Tibial nerve (tissue), 4 donors: ENCODE measurements at regions not wholly inside any gene's neighbourhood (a gene's known extent, or its start where the extent isn't known, plus 50 kb on each side); places are given as distances from the start of the nearest gene placed in this dataset.

Source experiments
- DNase-seq, 2 donors: peaks; one replicate each; pipeline ENCODE4 v3.0.0-alpha.2; 2019; ENCODE audit warnings: low spot score in 2 of 2
- H3K27ac ChIP-seq, 4 donors: fragments of 200-600 bp; sonication (generic) in 3 of 4; one replicate each; pipeline ENCODE4 v1.5.1; 2017 to 2019; ENCODE audit warnings: mild to moderate bottlenecking in 1 of 4
- H3K27me3 ChIP-seq, 2 donors: fragments of 200-600 bp; sonication (generic) in 1 of 2; one replicate each; pipeline versions ENCODE4 v1.5.1 to v1.6.0; 2017 to 2019
- H3K36me3 ChIP-seq, 3 donors: fragments of 200-600 bp; sonication (generic); one replicate each; pipeline ENCODE4 v1.5.1; 2018 to 2019
- H3K4me1 ChIP-seq, 4 donors: fragments of 200-600 bp; sonication (generic) in 3 of 4; one replicate each; pipeline ENCODE4 v1.5.1; 2017 to 2019
- H3K4me3 ChIP-seq, 4 donors: fragments of 200-600 bp; sonication (generic) in 3 of 4; one replicate each; pipeline ENCODE4 v1.5.1; 2017 to 2019; ENCODE audit warnings: mild to moderate bottlenecking in 1 of 4, moderate library complexity in 1 of 4
- H3K9me3 ChIP-seq, 4 donors: fragments of 200-600 bp; sonication (generic) in 3 of 4; one replicate each; pipeline ENCODE4 v1.5.1; 2017 to 2019
- CTCF ChIP-seq, 5 experiments: fragments of 200-600 bp in 3 of 5; fragments of 450-650 bp in 2 of 5; sonication (generic) in 3 of 5; IDR thresholded peaks; one replicate each; pipeline ENCODE4 v1.5.1; 2016 to 2019; ENCODE audit warnings: antibody characterized with exemption in 5 of 5, mild to moderate bottlenecking in 3 of 5, moderate library complexity in 2 of 5
- EP300 ChIP-seq, 2 donors: sonication (generic); formaldehyde crosslinking; IDR thresholded peaks; one replicate each; pipeline ENCODE4 v1.6.1; 2017; ENCODE audit warnings: antibody characterized with exemption in 2 of 2, mild to moderate bottlenecking in 1 of 2
- POLR2A ChIP-seq, 2 donors: fragments of 450-650 bp; IDR thresholded peaks; one replicate each; pipeline ENCODE4 v1.6.1; 2017; ENCODE audit warnings: antibody characterized with exemption in 2 of 2, mild to moderate bottlenecking in 2 of 2, moderate library complexity in 2 of 2
- WGBS, 2 donors: methylation state at CpG; one replicate each; pipeline ENCODE4 v1.1.5; 2018; 5-methylcytosine and 5-hydroxymethylcytosine counted together

- Histone ChIP-seq H3K27me3 (no peaks in the 10 kb centered on the region), H3K9me3 (no peaks in the 10 kb centered on the region), H3K36me3 (no peaks in the 10 kb centered on the region), H3K4me1 (no peaks in the 10 kb centered on the region), H3K4me3 (no peak overlapping the region), H3K27ac (no peak overlapping the region)
- TF ChIP-seq EP300 (IDR thresholded peaks at IDR 0.05): no peak
- TF ChIP-seq CTCF (IDR thresholded peaks at IDR 0.05): no peak
- TF ChIP-seq POLR2A (IDR thresholded peaks at IDR 0.05): no peak
- no peak for DNase-seq
- 73 to 81% methylated on average over 1 of the region's 1 CpG for WGBS, 2 donors
Observed at GRCh38 chr3:82276992-82277391, 515.5 kb upstream of the GBE1 start.

GRCh38 chr3:82274897-82275296, 513.5 kb upstream of the GBE1 start:
- H3K9me3 ChIP-seq: peaks cover 0 to 10% (median 0%) of the 10 kb centered on the region in 4 donors
- no peak overlapping the region for H3K27ac ChIP-seq
- TF ChIP-seq CTCF (IDR thresholded peaks at IDR 0.05): no peak
- TF ChIP-seq POLR2A (IDR thresholded peaks at IDR 0.05): no peak
- no peak for TF ChIP-seq EP300 (IDR thresholded peaks at IDR 0.05)
- no peaks in the 10 kb centered on the region for H3K36me3 ChIP-seq
- no peak for DNase-seq
- no peaks in the 10 kb centered on the region for H3K27me3 ChIP-seq
- no peak overlapping the region for H3K4me3 ChIP-seq
- H3K4me1 ChIP-seq: no peaks in the 10 kb centered on the region

DNA sequence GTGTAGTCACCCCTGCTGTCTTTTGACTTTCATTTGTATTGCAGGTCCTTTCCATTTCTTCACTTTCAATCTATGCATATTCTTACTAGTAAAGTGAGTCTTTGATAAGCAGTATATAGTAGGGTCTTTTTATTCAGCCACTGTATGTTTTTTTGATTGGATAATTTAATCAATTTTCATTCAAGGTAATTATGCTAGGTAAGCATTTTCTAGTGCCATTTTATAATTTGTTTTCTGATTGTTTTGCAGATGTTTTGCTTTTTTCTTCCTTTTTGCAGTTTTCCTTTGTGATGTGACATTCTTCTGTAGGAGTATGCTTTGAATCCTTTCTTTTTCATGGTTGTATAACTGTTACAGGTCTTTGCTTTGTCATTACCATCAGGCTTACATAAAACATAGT, 504.3 kb upstream of the GBE1 start:
- Histone ChIP-seq H3K27ac (no peak overlapping the region), H3K4me1 (no peaks in the 10 kb centered on the region), H3K36me3 (no peaks in the 10 kb centered on the region), H3K27me3 (no peaks in the 10 kb centered on the region), H3K4me3 (no peak overlapping the region), H3K9me3 (peaks cover 0 to under 1% (median 0%) of the 10 kb centered on the region in 4 donors)
- no peak for DNase-seq
- no peak for TF ChIP-seq CTCF (IDR thresholded peaks at IDR 0.05)
- no peak for TF ChIP-seq POLR2A (IDR thresholded peaks at IDR 0.05)
- no peak for TF ChIP-seq EP300 (IDR thresholded peaks at IDR 0.05)

DNA sequence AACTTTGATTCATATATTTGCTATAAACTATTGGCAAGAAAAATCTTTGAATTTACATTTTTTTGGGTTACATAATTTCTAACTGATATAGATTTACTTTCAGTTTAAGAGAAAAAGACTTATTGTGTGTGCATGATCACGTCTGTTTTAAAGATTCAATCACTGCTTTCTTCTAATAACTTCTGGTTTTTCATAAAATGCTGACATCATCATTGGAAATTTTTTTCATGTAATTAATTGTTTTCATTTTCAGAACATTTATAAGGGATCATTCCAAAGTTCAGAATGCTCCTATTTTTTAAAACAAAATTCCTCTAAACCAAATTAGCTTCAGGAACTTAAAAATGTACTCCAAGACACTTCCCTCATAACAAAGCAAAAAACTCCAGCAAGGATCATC, 500.7 kb upstream of the GBE1 start:
- no peak for DNase-seq
- Histone ChIP-seq H3K27ac (no peak overlapping the region), H3K4me1 (no peaks in the 10 kb centered on the region), H3K27me3 (no peaks in the 10 kb centered on the region), H3K4me3 (no peak overlapping the region), H3K9me3 (no peaks in the 10 kb centered on the region), H3K36me3 (no peaks in the 10 kb centered on the region)
- WGBS, 2 donors: 24 to 27% methylated on average over 1 of the region's 1 CpG
- TF ChIP-seq POLR2A (IDR thresholded peaks at IDR 0.05): no peak
- TF ChIP-seq CTCF (IDR thresholded peaks at IDR 0.05): no peak
- no peak for TF ChIP-seq EP300 (IDR thresholded peaks at IDR 0.05)

GRCh38 chr3:82261637-82262036, 500.2 kb upstream of the GBE1 start:
- H3K4me3 ChIP-seq: no peak overlapping the region
- H3K27ac ChIP-seq: no peak overlapping the region
- no peak for DNase-seq
- no peaks in the 10 kb centered on the region for H3K4me1 ChIP-seq
- H3K36me3 ChIP-seq: no peaks in the 10 kb centered on the region
- no peaks in the 10 kb centered on the region for H3K9me3 ChIP-seq
- TF ChIP-seq POLR2A (IDR thresholded peaks at IDR 0.05) (no peak), CTCF (IDR thresholded peaks at IDR 0.05) (no peak), EP300 (IDR thresholded peaks at IDR 0.05) (no peak)
- H3K27me3 ChIP-seq: no peaks in the 10 kb centered on the region
